ENCODE measurements at regions not wholly inside any gene's neighbourhood (a gene's known extent, or its start where the extent isn't known, plus 50 kb on each side); places are given as distances from the start of the nearest gene placed in this dataset.

DNA sequence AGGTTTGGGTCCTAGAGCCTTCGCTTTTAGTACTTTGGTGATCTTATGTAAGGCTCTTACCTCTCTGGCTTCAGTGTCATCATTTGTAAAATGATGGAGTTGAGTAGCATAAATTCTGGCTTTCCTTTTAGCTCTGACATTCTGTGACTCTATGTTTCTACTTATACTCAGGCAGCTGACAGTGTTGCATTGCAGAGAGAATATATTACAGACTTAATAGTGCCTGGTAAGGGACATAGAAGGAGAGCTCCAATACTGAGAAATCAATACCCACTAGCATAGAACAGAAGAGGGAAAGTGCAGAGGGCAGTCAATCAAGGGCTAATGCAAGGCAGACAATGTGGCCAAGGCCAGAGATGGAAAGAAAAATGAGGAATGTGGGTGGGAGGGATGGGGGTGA, 371.4 kb upstream of the TLE4 start:
- Histone ChIP-seq H3K27ac (no peak overlapping the region), H3K4me3 (no peak overlapping the region)

GRCh38 chr9:79201636-79202035, 370.1 kb upstream of the TLE4 start:
- Histone ChIP-seq H3K27ac (no peak overlapping the region), H3K4me3 (no peak overlapping the region)

- H3K27ac ChIP-seq, result no peak overlapping the region
- no peak overlapping the region for H3K4me3 ChIP-seq
Observed at GRCh38 chr9:79208791-79209396, 362.9 kb upstream of the TLE4 start.

GRCh38 chr9:79210541-79211243, 361.1 kb upstream of the TLE4 start:
- no peak overlapping the region for H3K4me3 ChIP-seq

GRCh38 chr9:79213417-79214125, 358.2 kb upstream of the TLE4 start:
- H3K27ac ChIP-seq, result no peak overlapping the region
- H3K4me3 ChIP-seq, result no peak overlapping the region

More at GRCh38 chr9:79210541-79211243, 361.1 kb upstream of the TLE4 start:
- H3K27ac ChIP-seq, result no peak overlapping the region

DNA sequence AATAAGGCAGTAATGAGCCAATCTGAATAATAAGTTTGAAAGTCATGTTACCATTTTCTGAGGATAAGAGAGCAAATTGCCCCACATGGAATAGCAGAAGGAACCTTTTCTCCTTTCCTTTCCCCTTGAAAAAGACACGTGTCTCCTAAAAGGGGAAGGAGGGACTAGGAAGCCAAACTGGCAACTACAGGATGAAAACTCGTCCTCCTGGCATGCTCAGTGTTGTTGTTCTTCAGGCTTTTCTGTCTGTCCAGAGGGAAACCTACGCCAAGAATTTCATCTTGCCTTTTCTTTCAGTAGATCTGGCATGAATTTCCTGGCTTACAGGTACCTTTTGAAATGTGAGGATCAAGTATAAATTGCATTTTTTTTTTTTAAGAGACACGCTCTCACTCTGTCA, 355.9 kb upstream of the TLE4 start:
- H3K4me3 ChIP-seq, result no peak overlapping the region
- H3K27ac ChIP-seq, result no peak overlapping the region

GRCh38 chr9:79220251-79220650, 351.5 kb upstream of the TLE4 start:
- Histone ChIP-seq H3K4me3 (no peak overlapping the region), H3K27ac (peak overlapping the region in 1 of 21 experiments; percentile 11)

DNA sequence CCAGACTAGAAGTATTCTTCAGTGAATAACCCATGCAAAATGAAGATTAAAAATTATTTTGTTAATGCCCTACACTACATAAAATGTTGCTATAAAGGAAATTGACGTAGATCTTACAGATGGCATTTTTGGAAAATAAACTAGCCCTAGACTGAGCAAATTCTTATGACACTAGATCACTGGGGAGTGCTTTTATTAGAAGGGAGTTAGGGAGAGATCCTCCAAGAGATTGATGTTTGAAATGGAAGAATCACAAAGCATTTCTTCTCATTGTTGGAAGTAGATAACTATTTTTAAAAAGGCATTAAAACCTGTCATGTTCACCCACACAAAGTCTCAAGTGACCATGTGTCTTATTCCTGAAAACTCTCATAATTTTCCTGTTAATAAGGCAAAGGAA, 351.1 kb upstream of the TLE4 start:
- no peak overlapping the region for H3K4me3 ChIP-seq
- peak overlapping the region in 2 of 21 experiments; percentile 11 to 25 for H3K27ac ChIP-seq

GRCh38 chr9:79221084-79221483, 350.7 kb upstream of the TLE4 start:
- Histone ChIP-seq H3K4me3 (no peak overlapping the region), H3K27ac (peak overlapping the region in 5 of 21 experiments; percentile 33 to 47 (median 45))

DNA sequence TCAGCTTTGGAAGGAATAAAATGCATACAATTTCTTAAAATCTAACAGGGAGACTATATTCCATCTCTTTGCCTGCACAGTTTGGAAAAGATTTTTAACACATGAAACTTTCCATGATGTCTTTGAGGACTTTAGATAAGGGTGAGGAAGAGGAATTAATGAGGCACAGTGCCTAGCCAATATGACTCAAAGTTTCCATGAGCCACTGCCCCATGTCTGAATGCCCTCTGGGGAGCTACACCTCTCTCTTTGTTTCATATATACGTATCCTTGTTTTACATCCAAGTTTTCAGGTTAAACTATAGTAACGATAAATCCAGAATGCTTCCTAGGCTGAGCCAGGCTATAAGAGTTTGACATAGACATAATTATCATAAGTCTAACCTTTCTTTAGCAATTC, 349.3 kb upstream of the TLE4 start:
- peak overlapping the region in 7 of 21 experiments; percentile 18 to 47 (median 33) for H3K27ac ChIP-seq
- H3K4me3 ChIP-seq, result no peak overlapping the region

- Histone ChIP-seq H3K4me3 (no peak overlapping the region), H3K27ac (peak overlapping the region in 1 of 21 experiments; percentile 12)
Observed at GRCh38 chr9:79224672-79225433, 346.9 kb upstream of the TLE4 start.

DNA sequence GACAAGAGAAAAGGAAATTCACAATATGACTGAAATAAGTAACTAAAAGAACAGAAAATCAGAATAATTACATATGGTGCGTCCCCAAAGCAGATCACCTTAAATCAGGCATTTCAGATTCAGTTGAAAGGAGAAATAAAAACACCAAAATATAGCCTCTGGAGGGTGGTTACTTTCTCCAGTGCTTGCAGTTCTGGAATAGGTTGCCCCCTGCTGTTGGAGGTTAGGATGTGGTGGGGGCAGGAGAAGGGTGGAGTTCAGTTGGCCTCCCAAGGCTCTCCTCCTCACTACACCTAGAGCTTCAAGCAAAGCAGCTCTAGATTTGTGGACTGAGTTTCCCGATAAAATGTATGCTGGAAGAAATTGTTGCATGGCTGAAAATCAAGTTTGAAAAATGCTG, 338.2 kb upstream of the TLE4 start:
- H3K27ac ChIP-seq, result no peak overlapping the region
- H3K4me3 ChIP-seq, result no peak overlapping the region

DNA sequence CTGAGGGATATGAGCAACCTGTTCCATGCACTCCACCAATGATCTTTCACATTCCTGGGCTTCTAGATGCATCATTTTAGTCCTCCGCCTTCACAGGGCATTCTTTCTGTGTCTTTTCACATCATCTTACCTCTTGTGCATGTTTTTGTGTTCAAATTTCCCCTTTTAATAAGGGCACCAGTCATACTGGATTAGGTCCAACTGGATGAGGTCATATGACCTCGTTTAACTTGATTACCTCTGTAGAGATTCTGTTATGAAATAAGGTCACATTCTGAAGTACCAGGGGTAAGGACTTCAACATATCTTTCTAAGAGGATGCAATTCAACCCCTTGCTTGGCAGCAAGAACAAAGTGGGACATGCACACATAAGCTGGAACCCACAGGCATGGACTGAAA, 335.3 kb upstream of the TLE4 start:
- H3K4me3 ChIP-seq, result no peak overlapping the region
- H3K27ac ChIP-seq, result no peak overlapping the region

GRCh38 chr9:79237861-79238260, 333.9 kb upstream of the TLE4 start:
- Histone ChIP-seq H3K4me3 (no peak overlapping the region), H3K27ac (no peak overlapping the region)

GRCh38 chr9:79240774-79241173, 331.0 kb upstream of the TLE4 start:
- Histone ChIP-seq H3K27ac (no peak overlapping the region), H3K4me3 (no peak overlapping the region)

DNA sequence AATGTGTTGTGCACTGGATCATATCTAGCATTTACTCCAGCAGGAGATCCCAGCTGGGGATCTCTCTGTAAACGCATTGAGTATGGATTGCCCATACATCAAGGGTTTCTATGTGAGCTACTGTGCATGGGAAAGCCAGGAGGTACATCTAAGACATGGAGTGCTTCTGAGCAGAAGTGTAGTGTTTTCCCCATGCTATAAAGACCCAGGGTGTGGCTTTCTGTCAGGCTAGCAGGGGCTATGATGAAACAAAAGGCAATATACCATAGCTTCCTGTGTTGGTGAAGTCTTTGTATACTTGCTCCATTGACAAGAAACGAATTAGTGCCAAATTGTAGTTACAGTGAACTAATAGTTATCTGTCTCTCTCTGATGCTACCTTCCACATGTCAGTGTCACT, 329.3 kb upstream of the TLE4 start:
- no peak overlapping the region for H3K4me3 ChIP-seq
- H3K27ac ChIP-seq, result no peak overlapping the region

GRCh38 chr9:79246170-79246569, 325.6 kb upstream of the TLE4 start:
- H3K27ac ChIP-seq, result no peak overlapping the region

GRCh38 chr9:79247021-79247420, 324.7 kb upstream of the TLE4 start:
- Histone ChIP-seq H3K27ac (no peak overlapping the region), H3K4me3 (no peak overlapping the region)

More at GRCh38 chr9:79246170-79246569, 325.6 kb upstream of the TLE4 start:
- H3K4me3 ChIP-seq, result no peak overlapping the region

DNA sequence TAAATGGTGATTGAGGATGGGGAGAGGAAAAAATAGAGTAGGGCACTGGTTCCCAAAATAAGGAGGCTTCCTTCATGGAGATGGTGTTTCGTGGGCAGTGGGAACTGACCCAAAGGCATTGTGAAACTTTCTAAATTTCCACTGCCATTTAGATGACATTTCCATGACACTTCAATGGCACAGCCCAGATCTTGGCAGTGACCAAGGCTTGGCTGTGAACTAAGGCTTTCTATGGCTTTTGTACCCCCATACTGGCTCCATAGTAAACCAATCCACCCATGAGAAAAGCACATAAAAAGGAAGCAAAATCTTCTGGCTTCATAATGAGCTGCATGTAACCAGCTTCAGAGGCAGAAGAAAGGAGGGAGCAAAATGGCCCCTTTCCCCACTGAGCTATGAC, 321.0 kb upstream of the TLE4 start:
- H3K27ac ChIP-seq, result no peak overlapping the region
- no peak overlapping the region for H3K4me3 ChIP-seq

GRCh38 chr9:79254900-79255650, 316.7 kb upstream of the TLE4 start:
- no peak overlapping the region for H3K27ac ChIP-seq
- no peak overlapping the region for H3K4me3 ChIP-seq

All from skin epidermis (tissue), 12 donors.